ENCODE measurements at regions not wholly inside any gene's neighbourhood (a gene's known extent, or its start where the extent isn't known, plus 50 kb on each side); places are given as distances from the start of the nearest gene placed in this dataset.

DNA sequence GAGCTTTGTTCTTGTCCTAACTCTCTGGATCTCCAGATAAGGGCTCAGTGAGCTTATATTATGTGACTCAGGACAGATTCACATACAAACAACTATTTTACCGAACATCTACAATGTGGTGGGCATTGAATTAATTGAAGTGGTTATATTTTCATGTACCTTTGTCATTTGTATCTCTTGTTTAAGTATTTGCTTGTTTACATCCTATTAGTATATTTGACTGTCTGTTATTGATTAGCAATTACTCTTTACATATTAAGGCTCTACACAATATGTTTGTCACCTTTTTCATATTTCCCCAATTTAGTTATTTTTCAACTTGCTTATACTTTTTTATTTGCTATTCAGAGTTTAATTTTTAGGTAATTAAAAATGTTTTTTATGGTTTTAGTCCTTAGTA lies 222.4 kb downstream of the TFAP2C start:
- no peak for TF ChIP-seq ZFX (IDR thresholded peaks at IDR 0.05; ENCODE audit: borderline replicate concordance)
- TF ChIP-seq CTCF (IDR thresholded peaks at IDR 0.05) = no peak

Data from 22Rv1 (cell line).